Astrocyte (in vitro differentiated cells and primary cell): ENCODE measurements at regions not wholly inside any gene's neighbourhood (a gene's known extent, or its start where the extent isn't known, plus 50 kb on each side); places are given as distances from the start of the nearest gene placed in this dataset.
A peak's percentile ranks its signal among the peaks of the same experiment; 100 is the strongest.

Source experiments
- DNase-seq: peaks from one replicate; pipeline ENCODE4 v3.0.0-alpha.2; 2010; ENCODE audit warnings: low read depth
- FAIRE-seq: peaks from 2 replicates; lab custom pipeline; 2011; peaks lifted over from hg19 to GRCh38; lab: Jason Lieb, UNC
- H2AFZ ChIP-seq: 2 replicates; pipeline ENCODE4 v1.6.0; 2012; ENCODE audit warnings: low read depth, low read length, inconsistent platforms
- H3K27ac ChIP-seq: 2 replicates; pipeline ENCODE4 v1.5.1; 2011; ENCODE audit warnings: low read depth, low read length, inconsistent platforms
- H3K27me3 ChIP-seq: 2 replicates; pipeline ENCODE4 v1.6.0; 2011; ENCODE audit warnings: low read length, inconsistent platforms; ENCODE audit not compliant: insufficient read depth
- H3K36me3 ChIP-seq: 2 replicates; pipeline ENCODE4 v1.5.1; 2011; ENCODE audit warnings: low read length, inconsistent platforms; ENCODE audit not compliant: insufficient read depth
- H3K4me1 ChIP-seq: 2 replicates; pipeline ENCODE4 v1.5.1; 2011; ENCODE audit warnings: low read length, inconsistent platforms; ENCODE audit not compliant: insufficient read depth
- H3K4me2 ChIP-seq: 2 replicates; pipeline ENCODE4 v1.6.0; 2012; ENCODE audit warnings: low read length, inconsistent platforms
- H3K4me3 ChIP-seq: 2 replicates; pipeline ENCODE4 v1.5.1; 2011; ENCODE audit warnings: low read depth, mild to moderate bottlenecking, low read length, inconsistent platforms; ENCODE audit not compliant: insufficient read depth
- H3K79me2 ChIP-seq: 2 replicates; pipeline ENCODE4 v1.6.0; 2012; ENCODE audit warnings: mild to moderate bottlenecking, low read length, inconsistent platforms; ENCODE audit not compliant: insufficient read depth
- H3K9ac ChIP-seq: 2 replicates; pipeline ENCODE4 v1.6.0; 2012; ENCODE audit warnings: mild to moderate bottlenecking, low read length, inconsistent platforms
- H3K9me3 ChIP-seq: 2 replicates; pipeline ENCODE4 v1.5.1; 2012; ENCODE audit warnings: low read depth, mild to moderate bottlenecking, low read length, inconsistent platforms; ENCODE audit not compliant: insufficient read depth
- H4K20me1 ChIP-seq: 2 replicates; pipeline ENCODE4 v1.6.0; 2012; ENCODE audit warnings: low read length, inconsistent platforms; ENCODE audit not compliant: insufficient read depth
- H3K27ac Mint-ChIP-seq: one replicate; pipeline ENCODE4 v1.8.0; 2021; ENCODE audit warnings: mild to moderate bottlenecking, mixed read lengths; ENCODE audit not compliant: unreplicated experiment
- H3K27me3 Mint-ChIP-seq: one replicate; pipeline ENCODE4 v1.8.0; 2021; ENCODE audit warnings: low read depth, mixed read lengths; ENCODE audit not compliant: unreplicated experiment
- H3K36me3 Mint-ChIP-seq: one replicate; pipeline ENCODE4 v1.8.0; 2021; ENCODE audit warnings: low read depth, mixed read lengths; ENCODE audit not compliant: unreplicated experiment
- H3K4me1 Mint-ChIP-seq: one replicate; pipeline ENCODE4 v1.8.0; 2021; ENCODE audit warnings: low read depth, mixed read lengths; ENCODE audit not compliant: unreplicated experiment
- H3K4me3 Mint-ChIP-seq: one replicate; pipeline ENCODE4 v1.8.0; 2021; ENCODE audit warnings: mild to moderate bottlenecking, moderate library complexity, mixed read lengths; ENCODE audit not compliant: unreplicated experiment
- H3K9me3 Mint-ChIP-seq: one replicate; pipeline ENCODE4 v1.8.0; 2021; ENCODE audit warnings: mild to moderate bottlenecking, mixed read lengths; ENCODE audit not compliant: unreplicated experiment
- CTCF ChIP-seq: IDR thresholded peaks from 2 replicates; pipeline ENCODE4 v1.5.1; 2011; ENCODE audit warnings: low read depth, mild to moderate bottlenecking, inconsistent platforms, low read length, moderate library complexity; ENCODE audit not compliant: insufficient read depth
- EZH2 ChIP-seq: IDR thresholded peaks from 2 replicates; pipeline ENCODE4 v1.6.1; 2012; ENCODE audit warnings: mild to moderate bottlenecking, low read length, inconsistent platforms; ENCODE audit not compliant: insufficient read depth

- Mint-ChIP-seq H3K4me3 (no peak overlapping the region), H3K27ac (no peak overlapping the region), H3K36me3 (no peaks in the 10 kb centered on the region), H3K9me3 (peaks cover 2% of the 10 kb centered on the region), H3K4me1 (no peaks in the 10 kb centered on the region), H3K27me3 (no peaks in the 10 kb centered on the region)
- Histone ChIP-seq H3K4me1 (no peaks in the 10 kb centered on the region), H3K27ac (no peak overlapping the region), H3K36me3 (no peaks in the 10 kb centered on the region), H3K4me3 (no peak overlapping the region), H3K9me3 (no peaks in the 10 kb centered on the region), H3K4me2 (no peak overlapping the region), H4K20me1 (no peaks in the 10 kb centered on the region), H3K9ac (no peak overlapping the region), H3K27me3 (no peaks in the 10 kb centered on the region), H2AFZ (no peak overlapping the region), H3K79me2 (no peaks in the 10 kb centered on the region)
- DNase-seq (no peak), FAIRE-seq (peak; percentile 72)
- TF ChIP-seq CTCF (no peak), EZH2 (no peak)
Measured at GRCh38 chrX:43025806-43026315, 247.9 kb upstream of the PPP1R2C start.

DNA sequence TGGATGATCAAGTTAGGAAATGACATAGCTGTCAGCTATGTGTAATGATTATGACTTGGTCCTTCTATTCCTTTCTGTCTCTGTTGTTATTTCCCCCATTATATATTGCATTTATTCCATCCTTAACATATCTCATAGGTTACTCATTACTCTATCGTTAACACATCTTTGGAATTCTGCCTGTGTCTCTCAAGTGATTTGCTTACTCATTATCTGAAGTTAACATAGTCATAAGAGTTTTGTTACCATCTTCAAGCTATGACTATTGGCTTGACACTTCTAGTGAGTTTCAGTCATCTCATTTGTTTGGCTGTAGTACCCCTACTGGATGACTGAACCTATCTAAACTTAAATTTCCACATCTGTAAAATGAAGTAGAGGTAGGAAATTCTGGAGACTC lies 286.1 kb upstream of the PPP1R2C start:
- DNase-seq: no peak
- no peak overlapping the region for H3K9ac ChIP-seq
- TF ChIP-seq EZH2 (no peak), CTCF (no peak)

GRCh38 chrX:43065978-43066377 lies 288.0 kb upstream of the PPP1R2C start:
- FAIRE-seq: peak; percentile 13

More for the DNA sequence above, 286.1 kb upstream of the PPP1R2C start:
- H3K79me2 ChIP-seq: no peaks in the 10 kb centered on the region
- no peak overlapping the region for H2AFZ ChIP-seq
- H4K20me1 ChIP-seq: no peaks in the 10 kb centered on the region
- H3K4me2 ChIP-seq: no peak overlapping the region
- Mint-ChIP-seq H3K36me3 (no peaks in the 10 kb centered on the region), H3K27me3 (no peaks in the 10 kb centered on the region), H3K9me3 (no peaks in the 10 kb centered on the region), H3K4me1 (peaks cover 2% of the 10 kb centered on the region), H3K27ac (no peak overlapping the region), H3K4me3 (no peak overlapping the region)
- FAIRE-seq: peak; percentile 89
- H3K36me3 ChIP-seq: no peaks in the 10 kb centered on the region
- no peaks in the 10 kb centered on the region for H3K27me3 ChIP-seq
- no peaks in the 10 kb centered on the region for H3K9me3 ChIP-seq
- no peak overlapping the region for H3K4me3 ChIP-seq
- H3K4me1 ChIP-seq: no peaks in the 10 kb centered on the region
- no peak overlapping the region for H3K27ac ChIP-seq

More at GRCh38 chrX:43065978-43066377, 288.0 kb upstream of the PPP1R2C start:
- H3K4me3 Mint-ChIP-seq: no peak overlapping the region
- H3K36me3 ChIP-seq: no peaks in the 10 kb centered on the region
- H3K4me2 ChIP-seq: no peak overlapping the region
- no peak overlapping the region for H3K27ac Mint-ChIP-seq
- H3K27me3 ChIP-seq: no peaks in the 10 kb centered on the region
- H3K4me1 ChIP-seq: no peaks in the 10 kb centered on the region
- DNase-seq: no peak
- H3K27me3 Mint-ChIP-seq: no peaks in the 10 kb centered on the region
- no peak overlapping the region for H3K4me3 ChIP-seq
- no peaks in the 10 kb centered on the region for H3K9me3 Mint-ChIP-seq
- no peaks in the 10 kb centered on the region for H4K20me1 ChIP-seq
- H3K9ac ChIP-seq: no peak overlapping the region
- no peaks in the 10 kb centered on the region for H3K79me2 ChIP-seq
- no peaks in the 10 kb centered on the region for H3K36me3 Mint-ChIP-seq
- H3K4me1 Mint-ChIP-seq: peaks cover 2% of the 10 kb centered on the region
- no peak overlapping the region for H3K27ac ChIP-seq
- TF ChIP-seq CTCF: no peak
- no peak for TF ChIP-seq EZH2
- no peak overlapping the region for H2AFZ ChIP-seq
- no peaks in the 10 kb centered on the region for H3K9me3 ChIP-seq
